ENCODE measurements at regions not wholly inside any gene's neighbourhood (a gene's known extent, or its start where the extent isn't known, plus 50 kb on each side); places are given as distances from the start of the nearest gene placed in this dataset.

DNA sequence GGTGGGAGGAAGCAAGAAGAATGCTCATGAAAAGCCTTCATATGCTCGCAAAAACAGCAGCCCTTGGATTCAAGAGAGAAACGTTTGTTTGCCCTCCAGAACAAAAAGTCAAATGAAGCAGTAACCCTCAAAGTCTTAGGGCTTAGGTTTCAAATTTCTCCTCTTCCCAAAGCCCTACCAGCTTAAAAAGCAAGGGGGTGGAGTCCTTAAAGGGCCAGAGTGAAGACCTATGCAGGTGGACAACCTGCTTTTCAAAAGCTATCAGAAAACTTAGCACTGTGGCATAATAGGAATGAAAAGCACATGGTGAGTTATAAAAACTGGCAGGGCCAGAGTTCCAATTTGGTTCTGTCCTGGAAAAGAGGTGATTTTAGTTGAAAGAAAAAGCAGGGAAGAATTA lies 253.3 kb downstream of the NAP1L3 start:
- H3K4me1 ChIP-seq (ENCODE audit: control insufficient read depth, insufficient read depth, low read length): no peaks in the 10 kb centered on the region
- no peaks in the 10 kb centered on the region for H3K79me1 ChIP-seq (ENCODE audit: low read depth in 1 of 2, low read length in 2 of 2)
- in situ Hi-C loops (cut with MboI; ENCODE audit: low sequenced_read_pairs): no loop called here
- no peak overlapping the region for H3K27ac ChIP-seq (ENCODE audit: insufficient read depth, low read length)
- ATAC-seq (ENCODE audit: low read depth): no peak
- dilution Hi-C loops (cut with HindIII; ENCODE audit: low sequenced_read_pairs, unreplicated experiment): no loop called here
- no peak overlapping the region for H2AFZ ChIP-seq (replicated peaks; ENCODE audit: low read length, poor library complexity)
- ChIA-PET CTCF (no interaction called here), POLR2A (ENCODE audit: unreplicated experiment) (no interaction called here)
- no peak overlapping the region for H3K14ac ChIP-seq (replicated peaks; ENCODE audit: low read depth, low read length)
- no peak overlapping the region for H2BK15ac ChIP-seq (ENCODE audit: low read depth, low read length)
- no peak overlapping the region for H2AK9ac ChIP-seq (replicated peaks; ENCODE audit: low read depth, low read length, poor library complexity)
- no peaks in the 10 kb centered on the region for H3K9me1 ChIP-seq (ENCODE audit: insufficient read depth, low read length)
- no peak for DNase-seq
- no peak overlapping the region for H2BK20ac ChIP-seq (ENCODE audit: low read depth, low read length)
- no peak overlapping the region for H2BK120ac ChIP-seq (ENCODE audit: low read depth, low read length)
- no peak overlapping the region for H3K23ac ChIP-seq (ENCODE audit: low read depth, low read length)
- no TSS peak for BruUV-seq (replicated peaks)
- no peak overlapping the region for H4K91ac ChIP-seq (ENCODE audit: insufficient read depth, low read depth, low read length)
- no peak overlapping the region for H4K8ac ChIP-seq (ENCODE audit: low read depth in 2 of 2, low read length in 2 of 2)
- TF ChIP-seq FOS (IDR thresholded peaks at IDR 0.05; ENCODE audit: low read depth, low read length): no peak
- no peak for TF ChIP-seq CEBPB (IDR thresholded peaks at IDR 0.05; ENCODE audit: low read depth, low read length)
- no peak for TF ChIP-seq MAZ (IDR thresholded peaks at IDR 0.05; ENCODE audit: borderline replicate concordance, low read depth, low read length)
- TF ChIP-seq RFX5 (IDR thresholded peaks at IDR 0.05; ENCODE audit: low read depth, low read length): no peak
- TF ChIP-seq SMC3 (IDR thresholded peaks at IDR 0.05; ENCODE audit: low read depth, low read length): no peak
- TF ChIP-seq CHD1 (IDR thresholded peaks at IDR 0.05; ENCODE audit: low read depth, low read length): no peak
- TF ChIP-seq, protein P1, sequence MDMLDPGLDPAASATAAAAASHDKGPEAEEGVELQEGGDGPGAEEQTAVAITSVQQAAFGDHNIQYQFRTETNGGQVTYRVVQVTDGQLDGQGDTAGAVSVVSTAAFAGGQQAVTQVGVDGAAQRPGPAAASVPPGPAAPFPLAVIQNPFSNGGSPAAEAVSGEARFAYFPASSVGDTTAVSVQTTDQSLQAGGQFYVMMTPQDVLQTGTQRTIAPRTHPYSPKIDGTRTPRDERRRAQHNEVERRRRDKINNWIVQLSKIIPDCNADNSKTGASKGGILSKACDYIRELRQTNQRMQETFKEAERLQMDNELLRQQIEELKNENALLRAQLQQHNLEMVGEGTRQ (IDR thresholded peaks at IDR 0.05; ENCODE audit: low read depth, low read length): no peak
- no peak for TF ChIP-seq RCOR1 (IDR thresholded peaks at IDR 0.05; ENCODE audit: insufficient replicate concordance, low read length)
- TF ChIP-seq, protein P2, sequence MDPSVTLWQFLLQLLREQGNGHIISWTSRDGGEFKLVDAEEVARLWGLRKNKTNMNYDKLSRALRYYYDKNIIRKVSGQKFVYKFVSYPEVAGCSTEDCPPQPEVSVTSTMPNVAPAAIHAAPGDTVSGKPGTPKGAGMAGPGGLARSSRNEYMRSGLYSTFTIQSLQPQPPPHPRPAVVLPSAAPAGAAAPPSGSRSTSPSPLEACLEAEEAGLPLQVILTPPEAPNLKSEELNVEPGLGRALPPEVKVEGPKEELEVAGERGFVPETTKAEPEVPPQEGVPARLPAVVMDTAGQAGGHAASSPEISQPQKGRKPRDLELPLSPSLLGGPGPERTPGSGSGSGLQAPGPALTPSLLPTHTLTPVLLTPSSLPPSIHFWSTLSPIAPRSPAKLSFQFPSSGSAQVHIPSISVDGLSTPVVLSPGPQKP (IDR thresholded peaks at IDR 0.05; ENCODE audit: borderline replicate concordance, low read depth, low read length): no peak
- TF ChIP-seq, protein P3, sequence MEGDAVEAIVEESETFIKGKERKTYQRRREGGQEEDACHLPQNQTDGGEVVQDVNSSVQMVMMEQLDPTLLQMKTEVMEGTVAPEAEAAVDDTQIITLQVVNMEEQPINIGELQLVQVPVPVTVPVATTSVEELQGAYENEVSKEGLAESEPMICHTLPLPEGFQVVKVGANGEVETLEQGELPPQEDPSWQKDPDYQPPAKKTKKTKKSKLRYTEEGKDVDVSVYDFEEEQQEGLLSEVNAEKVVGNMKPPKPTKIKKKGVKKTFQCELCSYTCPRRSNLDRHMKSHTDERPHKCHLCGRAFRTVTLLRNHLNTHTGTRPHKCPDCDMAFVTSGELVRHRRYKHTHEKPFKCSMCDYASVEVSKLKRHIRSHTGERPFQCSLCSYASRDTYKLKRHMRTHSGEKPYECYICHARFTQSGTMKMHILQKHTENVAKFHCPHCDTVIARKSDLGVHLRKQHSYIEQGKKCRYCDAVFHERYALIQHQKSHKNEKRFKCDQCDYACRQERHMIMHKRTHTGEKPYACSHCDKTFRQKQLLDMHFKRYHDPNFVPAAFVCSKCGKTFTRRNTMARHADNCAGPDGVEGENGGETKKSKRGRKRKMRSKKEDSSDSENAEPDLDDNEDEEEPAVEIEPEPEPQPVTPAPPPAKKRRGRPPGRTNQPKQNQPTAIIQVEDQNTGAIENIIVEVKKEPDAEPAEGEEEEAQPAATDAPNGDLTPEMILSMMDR (conservative IDR thresholded peaks at IDR 0.05; ENCODE audit: low read depth, low read length): no peak
- no peak for TF ChIP-seq BHLHE40 (IDR thresholded peaks at IDR 0.05; ENCODE audit: low read depth, low read length)
- H2AK5ac ChIP-seq (ENCODE audit: low read depth, low read length): no peak overlapping the region
- no peak overlapping the region for H3K4me2 ChIP-seq (ENCODE audit: low read depth, low read length)
- 0 out of 2 replicates have a peak, but pooled peaks cover 3% of the 10 kb centered on the region for H3K9me3 ChIP-seq (ENCODE audit: control insufficient read depth, insufficient read depth, low read length)
- H3K56ac ChIP-seq (ENCODE audit: extremely low read depth, insufficient read depth, low read length): no peak overlapping the region
- H4K20me1 ChIP-seq (ENCODE audit: insufficient read depth, low read length): no peaks in the 10 kb centered on the region
- H2BK5ac ChIP-seq (ENCODE audit: low read depth, low read length, poor library complexity, severe bottlenecking): no peak overlapping the region
- no peak overlapping the region for H3K18ac ChIP-seq (ENCODE audit: low read depth, low read length)
- no peak overlapping the region for H3K4ac ChIP-seq (ENCODE audit: low read depth, low read length)
- H3K36me3 ChIP-seq (ENCODE audit: control insufficient read depth, insufficient read depth, low read length): no peaks in the 10 kb centered on the region
- H3K27me3 ChIP-seq (ENCODE audit: control insufficient read depth, insufficient read depth, low read length): peaks cover 2% of the 10 kb centered on the region; the same call in 1 of the 2 replicates
- H4K5ac ChIP-seq (ENCODE audit: low read depth, low read length): no peak overlapping the region
- H3K4me3 ChIP-seq (ENCODE audit: insufficient read depth, low read depth, low read length): no peak overlapping the region
- intact Hi-C loops (cut with micrococcal nuclease): loop anchor here (10.0 kb wide), 1 partner anchor 1185 kb away; no protein-coding TSS in a partner anchor
- WGBS, 2 experiments (ENCODE audit: extremely low coverage in 2 of 2, insufficient read length in 1 of 2): no CpG with 5 or more reads among the region's 2 CpGs
- no peak overlapping the region for H3K9ac ChIP-seq (ENCODE audit: low read depth, low read length)

All from IMR-90 (cell line).